ENCODE measurements at regions not wholly inside any gene's neighbourhood (a gene's known extent, or its start where the extent isn't known, plus 50 kb on each side); places are given as distances from the start of the nearest gene placed in this dataset.

GRCh38 chr20:60138256-60139220, 180.3 kb downstream of the CDH26 start:
- Mint-ChIP-seq H3K36me3 (ENCODE audit: low read depth) (no peaks in the 10 kb centered on the region), H3K4me3 (peak overlapping the region; percentile 41), H3K27ac (no peak overlapping the region), H3K27me3 (no peaks in the 10 kb centered on the region), H3K9me3 (no peaks in the 10 kb centered on the region), H3K4me1 (peaks cover 13% of the 10 kb centered on the region)
- DNase-seq = peak; percentile 34
- CTCF ChIA-PET = interaction anchor here (1.3 to 1.9 kb wide), 3 partner anchors 14 to 211 kb away, joined by 3 to 7 read pairs (median 4); no protein-coding TSS in a partner anchor
- POLR2A ChIA-PET = no interaction called here

GRCh38 chr20:60139663-60140446, 181.6 kb downstream of the CDH26 start:
- Mint-ChIP-seq H3K27ac (no peak overlapping the region), H3K36me3 (ENCODE audit: low read depth) (no peaks in the 10 kb centered on the region)
- CTCF ChIA-PET = no interaction called here

GRCh38 chr20:60142587-60142986, 184.4 kb downstream of the CDH26 start:
- ChIA-PET CTCF (no interaction called here), POLR2A (no interaction called here)
- Mint-ChIP-seq H3K27me3 (no peaks in the 10 kb centered on the region), H3K36me3 (ENCODE audit: low read depth) (no peaks in the 10 kb centered on the region), H3K4me1 (peaks cover 13% of the 10 kb centered on the region), H3K9me3 (no peaks in the 10 kb centered on the region), H3K4me3 (no peak overlapping the region), H3K27ac (no peak overlapping the region)
- DNase-seq = no peak

More at GRCh38 chr20:60139663-60140446, 181.6 kb downstream of the CDH26 start:
- no peaks in the 10 kb centered on the region for H3K9me3 Mint-ChIP-seq
- H3K27me3 Mint-ChIP-seq = no peaks in the 10 kb centered on the region
- H3K4me1 Mint-ChIP-seq = peaks cover 13% of the 10 kb centered on the region
- no peak for DNase-seq
- POLR2A ChIA-PET = no interaction called here
- H3K4me3 Mint-ChIP-seq = no peak overlapping the region

GRCh38 chr20:60143261-60143842, 185.1 kb downstream of the CDH26 start:
- Mint-ChIP-seq H3K36me3 (ENCODE audit: low read depth) (no peaks in the 10 kb centered on the region), H3K27me3 (no peaks in the 10 kb centered on the region), H3K9me3 (no peaks in the 10 kb centered on the region), H3K4me1 (peaks cover 7% of the 10 kb centered on the region), H3K4me3 (no peak overlapping the region), H3K27ac (no peak overlapping the region)
- ChIA-PET CTCF (no interaction called here), POLR2A (no interaction called here)
- no peak for DNase-seq

- H3K9me3 Mint-ChIP-seq = no peaks in the 10 kb centered on the region
- H3K27ac Mint-ChIP-seq = no peak overlapping the region
- no peaks in the 10 kb centered on the region for H3K36me3 Mint-ChIP-seq (ENCODE audit: low read depth)
- no peak for DNase-seq
- H3K4me3 Mint-ChIP-seq = no peak overlapping the region
- H3K4me1 Mint-ChIP-seq = peaks cover 3% of the 10 kb centered on the region
- no peaks in the 10 kb centered on the region for H3K27me3 Mint-ChIP-seq
- ChIA-PET CTCF (no interaction called here), POLR2A (no interaction called here)
Measured at GRCh38 chr20:60144404-60144803, 186.2 kb downstream of the CDH26 start.

- no peak overlapping the region for H3K27ac Mint-ChIP-seq
- no peak for DNase-seq
- H3K4me3 Mint-ChIP-seq = no peak overlapping the region
- H3K4me1 Mint-ChIP-seq = peaks cover 3% of the 10 kb centered on the region
- CTCF ChIA-PET = no interaction called here
- POLR2A ChIA-PET = no interaction called here
- H3K9me3 Mint-ChIP-seq = no peaks in the 10 kb centered on the region
- H3K27me3 Mint-ChIP-seq = no peaks in the 10 kb centered on the region
- H3K36me3 Mint-ChIP-seq (ENCODE audit: low read depth) = no peaks in the 10 kb centered on the region
Measured at GRCh38 chr20:60144974-60145527, 186.8 kb downstream of the CDH26 start.

GRCh38 chr20:60147004-60147403, 188.8 kb downstream of the CDH26 start:
- H3K27me3 Mint-ChIP-seq = no peaks in the 10 kb centered on the region
- H3K9me3 Mint-ChIP-seq = no peaks in the 10 kb centered on the region
- DNase-seq = no peak
- peaks cover 3% of the 10 kb centered on the region for H3K4me1 Mint-ChIP-seq
- no peaks in the 10 kb centered on the region for H3K36me3 Mint-ChIP-seq (ENCODE audit: low read depth)
- ChIA-PET CTCF (interaction anchor here (0.5 kb wide), 1 partner anchor 116 kb away, joined by 3 read pairs; no protein-coding TSS in a partner anchor), POLR2A (no interaction called here)
- no peak overlapping the region for H3K27ac Mint-ChIP-seq
- no peak overlapping the region for H3K4me3 Mint-ChIP-seq

GRCh38 chr20:60148885-60149284, 190.7 kb downstream of the CDH26 start:
- DNase-seq = no peak
- peaks cover 3% of the 10 kb centered on the region for H3K27me3 Mint-ChIP-seq
- H3K36me3 Mint-ChIP-seq (ENCODE audit: low read depth) = no peaks in the 10 kb centered on the region
- ChIA-PET CTCF (no interaction called here), POLR2A (no interaction called here)
- no peaks in the 10 kb centered on the region for H3K9me3 Mint-ChIP-seq
- H3K4me1 Mint-ChIP-seq = peaks cover 3% of the 10 kb centered on the region
- no peak overlapping the region for H3K4me3 Mint-ChIP-seq
- no peak overlapping the region for H3K27ac Mint-ChIP-seq

GRCh38 chr20:60152792-60153191, 194.6 kb downstream of the CDH26 start:
- Mint-ChIP-seq H3K4me3 (no peak overlapping the region), H3K9me3 (peaks cover 2% of the 10 kb centered on the region), H3K27ac (no peak overlapping the region), H3K27me3 (peaks cover 5% of the 10 kb centered on the region), H3K4me1 (no peaks in the 10 kb centered on the region), H3K36me3 (ENCODE audit: low read depth) (no peaks in the 10 kb centered on the region)
- ChIA-PET POLR2A (no interaction called here), CTCF (no interaction called here)
- DNase-seq = no peak

GRCh38 chr20:60160451-60161145, 202.4 kb downstream of the CDH26 start:
- Mint-ChIP-seq H3K4me1 (no peaks in the 10 kb centered on the region), H3K9me3 (peaks cover 2% of the 10 kb centered on the region), H3K27ac (no peak overlapping the region), H3K36me3 (ENCODE audit: low read depth) (no peaks in the 10 kb centered on the region), H3K27me3 (peaks cover 2% of the 10 kb centered on the region), H3K4me3 (no peak overlapping the region)
- POLR2A ChIA-PET = no interaction called here
- no peak for DNase-seq
- CTCF ChIA-PET = no interaction called here

GRCh38 chr20:60167812-60168211, 209.6 kb downstream of the CDH26 start:
- H3K4me3 Mint-ChIP-seq = no peak overlapping the region
- no peak overlapping the region for H3K27ac Mint-ChIP-seq
- H3K9me3 Mint-ChIP-seq = no peaks in the 10 kb centered on the region
- POLR2A ChIA-PET = no interaction called here
- CTCF ChIA-PET = no interaction called here
- no peak for DNase-seq
- H3K4me1 Mint-ChIP-seq = no peaks in the 10 kb centered on the region
- H3K27me3 Mint-ChIP-seq = no peaks in the 10 kb centered on the region
- H3K36me3 Mint-ChIP-seq (ENCODE audit: low read depth) = no peaks in the 10 kb centered on the region

GRCh38 chr20:60168963-60169362, 210.7 kb downstream of the CDH26 start:
- Mint-ChIP-seq H3K36me3 (ENCODE audit: low read depth) (no peaks in the 10 kb centered on the region), H3K4me3 (no peak overlapping the region), H3K9me3 (no peaks in the 10 kb centered on the region), H3K4me1 (no peaks in the 10 kb centered on the region), H3K27me3 (no peaks in the 10 kb centered on the region), H3K27ac (no peak overlapping the region)
- ChIA-PET CTCF (no interaction called here), POLR2A (no interaction called here)
- no peak for DNase-seq

All from activated CD4-positive, alpha-beta T cell treated with anti-CD3 and anti-CD28 coated beads, Interleukin-2, amount 10 ng/mL, durations not matched to agents 7 days and 5 days (primary cell).